ENCODE measurements at regions not wholly inside any gene's neighbourhood (a gene's known extent, or its start where the extent isn't known, plus 50 kb on each side); places are given as distances from the start of the nearest gene placed in this dataset.

GRCh38 chr6:163724196-163724595, 309.7 kb downstream of the QKI start:
- no peak for DNase-seq (ENCODE audit: low read depth in 2 of 2)

GRCh38 chr6:163723759-163724158, 309.2 kb downstream of the QKI start:
- DNase-seq (ENCODE audit: low read depth in 2 of 2) = no peak

GRCh38 chr6:163721922-163722692, 307.6 kb downstream of the QKI start:
- no peak for DNase-seq (ENCODE audit: low read depth in 2 of 2)

DNA sequence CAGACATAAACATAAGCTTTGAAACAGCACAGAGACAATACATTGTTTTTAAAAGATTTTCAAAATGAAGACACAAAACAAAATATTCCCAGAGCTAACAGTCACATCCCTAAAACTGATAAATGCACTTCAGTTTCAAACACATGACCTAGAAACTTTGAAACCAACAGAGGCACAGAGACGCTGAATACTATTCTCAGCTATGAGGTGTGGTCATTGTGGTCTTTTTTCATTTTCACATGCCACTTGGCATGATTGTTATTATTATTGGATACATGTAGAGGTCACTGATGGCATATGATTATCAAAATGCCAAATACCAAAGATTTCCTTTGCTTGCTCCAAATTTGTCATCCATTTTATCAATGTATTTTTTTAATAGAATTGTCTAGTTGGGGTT, 306.9 kb downstream of the QKI start:
- DNase-seq (ENCODE audit: low read depth in 2 of 2) = no peak

DNA sequence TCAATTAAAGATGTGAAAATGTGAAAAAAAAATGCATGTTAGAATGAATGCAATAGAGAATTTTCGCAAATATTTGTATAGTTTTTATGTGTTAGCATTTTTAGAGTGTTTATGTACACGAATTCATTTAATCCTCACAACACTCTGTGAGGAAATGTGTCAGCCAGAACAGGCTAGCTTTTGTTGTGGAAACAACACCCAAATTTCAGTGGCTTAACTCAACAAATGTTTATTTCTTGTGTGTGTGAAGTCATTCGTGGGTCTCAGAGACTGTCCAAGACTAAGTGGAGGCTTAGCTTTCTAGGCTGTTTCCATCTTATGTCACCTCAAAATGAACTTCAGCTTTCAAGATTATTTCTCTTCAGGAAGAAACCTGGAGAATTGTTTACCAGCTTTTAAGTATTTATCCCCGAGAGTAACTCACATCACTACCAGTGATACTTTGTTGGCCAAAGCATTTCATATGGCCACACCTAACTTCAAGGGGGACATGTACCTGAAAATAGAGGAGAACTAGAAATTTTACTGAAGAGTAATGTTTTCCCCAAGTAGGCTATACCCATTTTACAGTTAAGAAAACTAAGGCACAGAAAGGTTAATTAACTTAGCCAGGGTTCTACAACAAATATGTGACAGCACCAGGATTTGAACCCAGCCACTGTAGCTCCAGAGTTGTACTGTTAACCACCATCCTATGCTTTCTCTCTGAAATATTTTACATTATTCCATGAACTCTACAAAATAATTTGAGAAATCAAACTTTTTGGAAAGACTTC, 306.1 kb downstream of the QKI start:
- DNase-seq (ENCODE audit: low read depth in 2 of 2) = no peak

DNA sequence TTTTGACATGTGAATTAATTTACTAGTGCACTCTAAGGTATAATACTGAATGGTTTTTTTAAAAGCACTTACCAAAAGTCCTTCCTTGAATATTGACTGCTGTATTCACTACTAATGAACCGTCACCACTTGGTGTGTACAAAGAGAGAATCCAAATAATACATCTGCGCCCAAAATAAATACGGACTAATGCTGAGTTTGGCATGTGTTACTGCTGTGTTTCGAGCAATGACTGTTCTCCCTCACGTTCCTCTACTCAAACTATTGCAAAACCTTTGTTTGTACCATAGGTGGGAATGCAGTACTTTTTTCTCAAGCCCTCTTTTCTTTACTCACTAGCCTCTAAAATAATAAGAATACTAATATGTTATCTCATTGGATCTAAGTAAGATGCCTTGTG, 305.5 kb downstream of the QKI start:
- no peak for DNase-seq (ENCODE audit: low read depth in 2 of 2)

- no peak for DNase-seq (ENCODE audit: low read depth in 2 of 2)
These were observed 304.7 kb downstream of the QKI start for GRCh38 chr6:163719028-163719742.

GRCh38 chr6:163718537-163718936, 304.0 kb downstream of the QKI start:
- DNase-seq (ENCODE audit: low read depth in 2 of 2) = no peak

DNA sequence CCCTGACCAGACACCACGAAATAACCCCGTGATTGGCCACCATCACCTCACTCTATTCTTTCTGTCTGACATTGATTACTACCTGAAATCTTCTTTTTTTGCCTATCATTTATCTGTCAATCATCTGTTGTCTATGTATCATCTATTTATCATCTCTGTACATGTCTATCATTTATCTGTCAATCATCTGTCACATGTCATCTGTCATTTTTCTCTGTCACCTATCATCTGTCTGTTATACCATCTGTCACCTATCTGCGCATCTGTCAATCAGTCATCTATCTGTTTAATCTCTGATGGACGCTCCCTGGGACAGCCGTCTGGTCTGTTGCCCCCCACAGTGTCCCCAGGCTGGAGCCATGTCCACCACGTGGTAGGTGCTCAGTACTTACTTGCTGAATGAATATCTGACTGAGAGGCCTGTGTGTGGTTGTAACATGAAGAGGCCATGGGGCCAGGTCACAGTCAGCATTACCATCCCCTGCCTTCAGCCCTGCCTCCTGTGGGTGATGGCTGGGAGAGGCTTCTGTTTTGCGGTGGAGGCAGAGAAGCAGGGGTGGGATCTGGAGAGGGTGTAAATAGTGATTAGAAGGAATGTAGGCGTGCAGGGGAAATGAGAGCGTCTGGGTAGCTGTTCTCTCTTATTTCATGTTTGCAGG, 302.7 kb downstream of the QKI start:
- no peak for DNase-seq (ENCODE audit: low read depth in 2 of 2)

DNA sequence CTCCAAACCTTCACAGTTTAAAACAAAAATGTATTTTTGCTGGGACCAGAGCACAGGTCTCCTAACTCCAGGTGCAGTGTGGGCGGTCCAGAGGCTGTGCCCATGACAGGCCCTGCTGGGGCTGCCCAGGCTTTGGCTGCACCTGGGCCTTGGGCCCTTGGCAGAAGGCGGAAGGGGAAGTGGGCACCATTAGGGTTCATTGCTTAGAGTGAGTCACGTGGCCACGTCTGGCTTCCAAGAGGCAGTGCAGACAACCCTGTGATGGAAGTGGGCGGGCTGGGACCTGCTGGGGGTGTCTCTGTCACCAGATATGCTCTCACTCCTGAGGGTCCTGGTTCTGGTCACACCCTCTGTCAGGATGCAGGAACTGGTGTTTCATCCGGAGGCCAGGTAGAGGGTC, 302.2 kb downstream of the QKI start:
- no peak for DNase-seq (ENCODE audit: low read depth in 2 of 2)

- DNase-seq (ENCODE audit: low read depth in 2 of 2) = no peak
These were observed 301.3 kb downstream of the QKI start for GRCh38 chr6:163715846-163716245.

GRCh38 chr6:163714179-163714578, 299.7 kb downstream of the QKI start:
- DNase-seq (ENCODE audit: low read depth in 2 of 2) = no peak

GRCh38 chr6:163712981-163713380, 298.5 kb downstream of the QKI start:
- DNase-seq (ENCODE audit: low read depth in 2 of 2) = no peak

DNA sequence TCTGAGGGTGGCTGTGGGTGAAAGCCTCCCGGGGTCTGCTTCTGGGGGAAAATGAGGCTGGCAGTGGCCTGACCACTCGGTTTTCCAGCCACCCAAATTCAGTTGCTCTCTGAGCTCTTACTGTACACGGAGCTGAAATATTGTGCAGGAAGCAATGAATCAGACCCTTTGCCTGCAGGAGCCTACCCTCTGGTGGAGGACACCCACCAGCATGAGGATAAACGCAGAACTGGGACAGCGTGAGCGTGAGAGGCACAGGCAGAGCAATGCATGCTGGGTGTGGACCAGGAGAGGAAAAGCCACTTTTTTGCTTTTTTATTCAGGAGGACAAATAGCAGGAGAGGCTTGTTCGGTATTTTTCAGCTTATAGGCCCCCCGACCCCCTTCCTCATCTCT, 298.0 kb downstream of the QKI start:
- DNase-seq (ENCODE audit: low read depth in 2 of 2) = no peak

DNA sequence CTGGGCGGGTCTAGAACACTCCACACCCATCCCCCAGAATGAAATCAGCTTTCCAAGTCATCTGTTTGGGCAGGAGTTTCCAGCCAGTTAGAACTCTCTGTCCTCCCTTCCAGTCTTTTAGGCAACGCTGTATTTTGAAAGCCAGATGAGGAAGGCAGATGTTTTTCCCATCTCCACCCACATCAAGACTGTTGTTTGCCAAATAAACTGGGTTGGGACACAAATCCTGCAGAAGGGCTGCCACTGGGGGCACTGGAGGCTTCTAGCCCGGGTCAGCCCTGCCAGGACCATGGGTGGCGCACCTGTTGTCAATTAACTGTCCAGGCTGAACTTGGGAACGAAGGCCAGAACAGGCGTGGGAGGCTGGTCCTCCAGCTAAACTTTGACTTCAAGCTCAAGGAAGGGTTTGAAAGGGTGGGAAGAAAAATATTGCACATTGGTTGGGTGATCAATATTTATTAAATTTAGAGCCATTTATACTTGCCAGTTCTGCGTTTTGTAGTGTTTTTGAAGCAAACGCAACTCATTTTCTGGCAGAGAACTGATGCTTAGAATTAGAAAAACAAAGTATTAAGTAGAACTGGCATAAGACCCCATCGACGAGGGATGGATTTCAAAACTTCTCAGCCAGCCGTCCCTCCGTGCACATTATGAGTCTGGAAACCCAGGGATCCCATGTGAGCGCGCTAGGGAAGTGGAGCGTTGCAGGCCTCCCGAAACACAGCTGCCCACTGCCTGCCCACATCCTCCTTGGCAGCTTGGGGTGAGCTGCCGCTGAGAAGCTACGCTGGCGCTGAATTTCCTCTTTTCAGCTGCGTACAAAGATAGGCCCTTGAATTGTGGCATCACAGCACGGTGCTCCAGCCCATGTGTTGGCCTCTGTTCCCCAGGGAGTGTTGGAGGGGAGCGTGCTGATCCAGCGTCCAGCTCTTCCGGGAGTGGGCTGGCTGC, 297.4 kb downstream of the QKI start:
- no peak for DNase-seq (ENCODE audit: low read depth in 2 of 2)

DNA sequence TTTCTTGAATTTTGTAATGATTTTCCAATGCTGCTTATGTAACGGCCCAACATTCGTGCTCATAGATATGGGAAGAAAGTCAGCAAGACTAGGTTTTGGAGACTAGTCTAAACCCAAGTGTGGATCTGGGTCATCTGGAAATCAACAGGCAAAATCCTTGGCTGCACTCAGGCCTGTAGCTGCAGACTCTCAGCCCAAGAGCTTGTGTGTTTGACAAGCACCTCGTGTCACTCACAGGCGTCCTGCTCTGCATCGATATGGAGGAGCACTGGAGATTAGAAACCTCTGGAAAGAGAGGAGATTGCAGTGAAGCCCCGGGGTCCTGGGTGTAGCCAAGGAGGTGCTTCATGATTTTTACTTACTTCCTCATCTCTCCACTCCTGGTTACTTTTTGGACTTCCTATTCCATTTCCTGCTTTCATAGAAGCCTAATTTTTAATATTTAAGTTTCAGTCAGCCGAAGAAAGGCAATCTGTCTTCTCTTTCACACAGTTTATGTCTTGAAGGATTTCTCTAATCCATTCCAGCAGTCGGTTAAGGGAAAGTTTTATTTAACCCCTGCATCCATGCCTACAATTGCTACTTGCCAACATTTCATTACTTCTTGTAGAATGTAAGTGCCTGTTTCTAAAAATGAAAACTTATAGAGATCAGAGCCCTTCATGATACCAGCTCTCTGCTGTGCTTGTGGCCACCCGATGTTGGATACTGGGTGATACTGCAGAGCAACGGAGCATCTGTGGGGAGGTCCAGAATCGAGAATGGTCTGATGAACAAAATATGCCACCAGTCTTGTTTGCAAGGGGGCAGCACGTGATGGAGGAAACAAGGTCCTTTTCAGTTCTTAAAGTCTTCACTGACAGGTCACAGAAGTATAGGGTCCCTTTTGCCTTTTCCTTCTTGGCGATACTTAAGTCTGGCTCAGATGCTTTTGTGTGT, 296.3 kb downstream of the QKI start:
- DNase-seq (ENCODE audit: low read depth in 2 of 2) = no peak

DNA sequence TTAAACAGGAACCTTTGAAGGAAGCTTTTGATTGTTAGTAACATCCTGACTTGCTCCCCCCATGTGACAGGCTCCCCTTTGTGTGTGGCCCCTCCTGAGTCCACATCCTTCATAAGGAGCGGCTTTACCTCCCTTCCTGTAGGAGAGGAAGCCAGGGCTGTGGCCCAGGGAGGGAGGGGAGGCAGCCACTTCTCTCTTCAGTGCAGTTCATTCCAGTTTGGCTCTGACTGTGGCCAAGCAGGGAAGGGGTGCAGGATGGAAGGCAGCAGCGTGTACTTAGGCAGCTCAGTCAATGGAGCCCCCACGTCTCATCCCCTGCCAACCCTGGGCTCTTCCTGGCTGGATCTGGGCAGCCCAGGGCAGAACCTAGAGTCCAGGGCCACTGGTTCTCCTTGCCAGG, 295.2 kb downstream of the QKI start:
- DNase-seq (ENCODE audit: low read depth in 2 of 2) = no peak

- no peak for DNase-seq (ENCODE audit: low read depth in 2 of 2)
These were observed 294.7 kb downstream of the QKI start for GRCh38 chr6:163709255-163709654.

DNA sequence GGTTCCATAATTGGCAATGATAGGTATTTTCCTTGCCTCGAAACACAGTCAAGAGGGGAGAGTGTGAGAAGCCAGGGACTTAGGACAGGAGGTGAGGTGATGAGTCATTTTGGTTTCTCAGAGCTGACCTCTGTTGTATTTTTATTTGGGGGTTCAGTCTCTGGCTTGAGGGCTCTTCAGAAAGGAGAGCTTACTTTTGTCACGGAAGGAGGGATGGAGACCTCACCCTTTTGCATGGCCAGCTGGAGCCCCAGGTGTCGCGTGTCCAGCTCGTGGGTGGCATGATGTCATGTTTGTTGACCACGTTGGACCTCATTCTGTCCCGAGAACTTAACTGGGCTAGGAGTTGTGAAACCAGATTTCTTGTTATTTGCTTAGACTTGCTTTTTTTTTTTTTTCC, 293.9 kb downstream of the QKI start:
- no peak for DNase-seq (ENCODE audit: low read depth in 2 of 2)
